ENCODE measurements at regions not wholly inside any gene's neighbourhood (a gene's known extent, or its start where the extent isn't known, plus 50 kb on each side); places are given as distances from the start of the nearest gene placed in this dataset.

DNA sequence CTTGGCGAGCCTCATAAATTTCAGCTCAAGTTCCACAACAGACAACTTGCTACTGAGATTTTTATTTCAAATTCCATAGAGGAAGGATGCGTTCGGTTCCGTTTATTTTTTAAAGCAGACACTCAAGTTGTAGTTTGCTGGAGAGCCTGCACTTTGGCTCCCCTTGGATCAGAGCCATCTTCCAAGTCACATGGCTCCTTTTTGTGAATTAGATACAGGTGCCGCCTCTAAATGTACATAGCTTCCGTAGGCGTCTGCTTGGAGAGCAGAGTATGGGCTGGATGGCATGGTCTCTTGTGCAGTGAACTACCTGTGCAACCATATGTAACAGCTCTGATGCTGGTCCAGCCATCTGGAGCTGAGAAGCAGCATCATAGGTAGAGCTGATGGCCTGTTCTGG, 73.9 kb upstream of the WWC1 start:
- no peaks in the 10 kb centered on the region for H3K4me1 ChIP-seq (ENCODE audit: insufficient read depth, low read length)
- intact Hi-C loops (cut with micrococcal nuclease; ENCODE audit: unreplicated experiment), result loop anchor here (5.0 kb wide), 1 partner anchor 955 kb away; no protein-coding TSS in a partner anchor
- no peaks in the 10 kb centered on the region for H3K36me3 ChIP-seq (replicated peaks in 1 of 2; ENCODE audit: control insufficient read depth in 1 of 2, insufficient read depth in 2 of 2, low read length in 2 of 2)
- no peak overlapping the region for H3K4me3 ChIP-seq (replicated peaks in 1 of 3; ENCODE audit: insufficient read depth in 1 of 3, low read depth in 2 of 3, low read length in 3 of 3)
- ATAC-seq (no peak), FAIRE-seq (no peak), DNase-seq (ENCODE audit: low spot score) (no peak)
- 23% methylated on average over 6 of the region's 7 CpGs for WGBS (ENCODE audit: low lambda C conversion rate)
- CTCF ChIA-PET (ENCODE audit: low intra/inter-chr PET ratio, low total read pairs), result no interaction called here
- H3K9ac ChIP-seq (ENCODE audit: insufficient read depth, low read depth, low read length), result no peak overlapping the region
- in situ Hi-C loops (cut with HindIII; ENCODE audit: extremely low pct_ligation_motif_present, low pct_unique_long_range_greater_than_20kb), result no loop called here
- TF ChIP-seq, protein P1, sequence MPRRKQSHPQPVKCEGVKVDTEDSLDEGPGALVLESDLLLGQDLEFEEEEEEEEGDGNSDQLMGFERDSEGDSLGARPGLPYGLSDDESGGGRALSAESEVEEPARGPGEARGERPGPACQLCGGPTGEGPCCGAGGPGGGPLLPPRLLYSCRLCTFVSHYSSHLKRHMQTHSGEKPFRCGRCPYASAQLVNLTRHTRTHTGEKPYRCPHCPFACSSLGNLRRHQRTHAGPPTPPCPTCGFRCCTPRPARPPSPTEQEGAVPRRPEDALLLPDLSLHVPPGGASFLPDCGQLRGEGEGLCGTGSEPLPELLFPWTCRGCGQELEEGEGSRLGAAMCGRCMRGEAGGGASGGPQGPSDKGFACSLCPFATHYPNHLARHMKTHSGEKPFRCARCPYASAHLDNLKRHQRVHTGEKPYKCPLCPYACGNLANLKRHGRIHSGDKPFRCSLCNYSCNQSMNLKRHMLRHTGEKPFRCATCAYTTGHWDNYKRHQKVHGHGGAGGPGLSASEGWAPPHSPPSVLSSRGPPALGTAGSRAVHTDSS (CRISPR knock-in tag; conservative IDR thresholded peaks at IDR 0.05), result no peak
- TF ChIP-seq, protein P2, sequence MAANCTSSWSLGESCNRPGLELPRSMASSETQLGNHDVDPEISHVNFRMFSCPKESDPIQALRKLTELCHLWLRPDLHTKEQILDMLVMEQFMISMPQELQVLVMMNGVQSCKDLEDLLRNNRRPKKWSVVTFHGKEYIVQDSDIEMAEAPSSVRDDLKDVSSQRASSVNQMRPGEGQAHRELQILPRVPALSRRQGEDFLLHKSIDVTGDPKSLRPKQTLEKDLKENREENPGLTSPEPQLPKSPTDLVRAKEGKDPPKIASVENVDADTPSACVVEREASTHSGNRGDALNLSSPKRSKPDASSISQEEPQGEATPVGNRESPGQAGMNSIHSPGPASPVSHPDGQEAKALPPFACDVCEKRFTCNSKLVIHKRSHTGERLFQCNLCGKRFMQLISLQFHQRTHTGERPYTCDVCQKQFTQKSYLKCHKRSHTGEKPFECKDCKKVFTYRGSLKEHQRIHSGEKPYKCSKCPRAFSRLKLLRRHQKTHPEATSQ (CRISPR knock-in tag; IDR thresholded peaks at IDR 0.05; ENCODE audit: borderline replicate concordance), result no peak
- no peak for TF ChIP-seq ZNF768 (CRISPR knock-in tag; IDR thresholded peaks at IDR 0.05)
- no peak for TF ChIP-seq PCBP1 (IDR thresholded peaks at IDR 0.05; ENCODE audit: borderline replicate concordance, low read depth, low read length)
- TF ChIP-seq BRCA1 (CRISPR knock-in tag; IDR thresholded peaks at IDR 0.05), result no peak
- no peak for TF ChIP-seq ZNF256 (CRISPR knock-in tag; conservative IDR thresholded peaks at IDR 0.05)
- TF ChIP-seq, protein P3, sequence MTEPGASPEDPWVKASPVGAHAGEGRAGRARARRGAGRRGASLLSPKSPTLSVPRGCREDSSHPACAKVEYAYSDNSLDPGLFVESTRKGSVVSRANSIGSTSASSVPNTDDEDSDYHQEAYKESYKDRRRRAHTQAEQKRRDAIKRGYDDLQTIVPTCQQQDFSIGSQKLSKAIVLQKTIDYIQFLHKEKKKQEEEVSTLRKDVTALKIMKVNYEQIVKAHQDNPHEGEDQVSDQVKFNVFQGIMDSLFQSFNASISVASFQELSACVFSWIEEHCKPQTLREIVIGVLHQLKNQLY (CRISPR knock-in tag; IDR thresholded peaks at IDR 0.05), result no peak
- TF ChIP-seq KLF15 (CRISPR knock-in tag; IDR thresholded peaks at IDR 0.05; ENCODE audit: borderline replicate concordance), result no peak
- no peaks in the 10 kb centered on the region for H3K79me2 ChIP-seq (ENCODE audit: insufficient read depth, low read length)
- no peak overlapping the region for H2AFZ ChIP-seq (ENCODE audit: low read length)
- no peaks in the 10 kb centered on the region for H4K20me1 ChIP-seq (ENCODE audit: insufficient read depth, low read length)
- no TSS peak for BruUV-seq (replicated peaks)
- no peak overlapping the region for H3K27ac ChIP-seq (ENCODE audit: extremely low read length, insufficient read depth, low read length)
- no peaks in the 10 kb centered on the region for H3K9me3 ChIP-seq (ENCODE audit: low read length)
- H3K27me3 ChIP-seq (ENCODE audit: control insufficient read depth in 1 of 2, insufficient read depth in 2 of 2, low read length in 2 of 2), result peaks cover 1 to 8% of the 10 kb centered on the region in 2 experiments; a peak in 1 of 5 replicates
- H3K4me2 ChIP-seq (ENCODE audit: low read depth, low read length), result no peak overlapping the region
- POLR2A ChIA-PET, result no interaction called here
